ENCODE measurements at regions not wholly inside any gene's neighbourhood (a gene's known extent, or its start where the extent isn't known, plus 50 kb on each side); places are given as distances from the start of the nearest gene placed in this dataset.

DNA sequence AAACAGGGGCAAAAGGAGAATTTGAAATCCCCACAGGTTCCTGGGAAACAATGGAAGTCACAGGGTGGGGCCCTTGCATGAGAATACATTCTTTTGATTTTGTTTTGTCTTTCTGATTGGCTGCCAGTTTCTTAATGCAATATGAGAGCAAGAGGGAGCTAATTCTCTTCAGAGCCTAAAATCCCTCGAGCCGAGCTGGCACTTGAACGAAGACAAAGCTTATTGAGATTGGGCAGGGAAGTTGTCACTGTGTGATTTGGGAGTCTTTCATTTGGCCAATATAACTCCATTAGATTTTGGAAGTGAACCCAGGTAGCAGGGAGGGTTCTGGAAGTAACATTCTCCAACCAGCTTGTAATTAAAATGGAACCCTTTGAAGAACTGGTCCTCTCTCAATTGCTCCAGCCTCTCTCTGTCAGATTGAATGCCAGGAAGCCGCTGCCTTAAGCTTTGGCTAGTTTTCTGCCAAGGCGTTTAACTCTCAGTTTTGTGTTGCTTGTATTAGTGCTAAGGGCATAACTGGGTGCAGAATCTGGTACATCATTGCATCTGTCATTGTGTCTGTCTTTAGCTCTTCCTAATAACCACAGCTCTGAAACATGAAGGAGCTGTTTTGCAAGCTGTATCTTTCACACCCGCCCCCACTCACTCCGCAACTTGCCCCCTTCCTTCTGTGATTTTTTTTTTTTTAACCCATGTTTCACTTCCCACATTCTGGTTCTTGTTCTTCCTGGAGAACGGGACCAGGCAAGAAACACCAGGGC is 272.0 kb downstream of the MAF start:
- TF ChIP-seq, protein P1, sequence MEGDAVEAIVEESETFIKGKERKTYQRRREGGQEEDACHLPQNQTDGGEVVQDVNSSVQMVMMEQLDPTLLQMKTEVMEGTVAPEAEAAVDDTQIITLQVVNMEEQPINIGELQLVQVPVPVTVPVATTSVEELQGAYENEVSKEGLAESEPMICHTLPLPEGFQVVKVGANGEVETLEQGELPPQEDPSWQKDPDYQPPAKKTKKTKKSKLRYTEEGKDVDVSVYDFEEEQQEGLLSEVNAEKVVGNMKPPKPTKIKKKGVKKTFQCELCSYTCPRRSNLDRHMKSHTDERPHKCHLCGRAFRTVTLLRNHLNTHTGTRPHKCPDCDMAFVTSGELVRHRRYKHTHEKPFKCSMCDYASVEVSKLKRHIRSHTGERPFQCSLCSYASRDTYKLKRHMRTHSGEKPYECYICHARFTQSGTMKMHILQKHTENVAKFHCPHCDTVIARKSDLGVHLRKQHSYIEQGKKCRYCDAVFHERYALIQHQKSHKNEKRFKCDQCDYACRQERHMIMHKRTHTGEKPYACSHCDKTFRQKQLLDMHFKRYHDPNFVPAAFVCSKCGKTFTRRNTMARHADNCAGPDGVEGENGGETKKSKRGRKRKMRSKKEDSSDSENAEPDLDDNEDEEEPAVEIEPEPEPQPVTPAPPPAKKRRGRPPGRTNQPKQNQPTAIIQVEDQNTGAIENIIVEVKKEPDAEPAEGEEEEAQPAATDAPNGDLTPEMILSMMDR (conservative IDR thresholded peaks at IDR 0.05), result no peak
- no peak overlapping the region for H3K27ac ChIP-seq

DNA sequence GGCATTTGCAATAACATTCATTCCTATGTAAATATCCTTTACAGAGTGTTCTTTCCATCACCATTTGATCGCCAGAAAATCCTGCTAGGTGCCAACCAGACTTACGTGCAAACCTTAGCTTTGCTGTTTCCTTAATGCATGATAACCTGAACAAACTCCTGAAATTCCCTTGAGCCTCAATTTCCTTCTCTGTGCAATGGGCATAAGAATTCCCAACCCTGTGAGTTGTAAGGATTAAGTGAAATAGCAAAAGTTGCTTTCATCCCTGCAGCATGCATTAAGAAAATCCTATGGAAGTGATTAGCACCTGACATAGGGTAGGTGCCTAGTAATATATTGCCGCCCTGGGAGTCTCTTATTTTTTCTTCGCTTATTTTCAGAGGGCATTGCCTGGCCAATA is 272.7 kb downstream of the MAF start:
- no peak overlapping the region for H3K27ac ChIP-seq
- TF ChIP-seq, protein P1 (conservative IDR thresholded peaks at IDR 0.05), result no peak

DNA sequence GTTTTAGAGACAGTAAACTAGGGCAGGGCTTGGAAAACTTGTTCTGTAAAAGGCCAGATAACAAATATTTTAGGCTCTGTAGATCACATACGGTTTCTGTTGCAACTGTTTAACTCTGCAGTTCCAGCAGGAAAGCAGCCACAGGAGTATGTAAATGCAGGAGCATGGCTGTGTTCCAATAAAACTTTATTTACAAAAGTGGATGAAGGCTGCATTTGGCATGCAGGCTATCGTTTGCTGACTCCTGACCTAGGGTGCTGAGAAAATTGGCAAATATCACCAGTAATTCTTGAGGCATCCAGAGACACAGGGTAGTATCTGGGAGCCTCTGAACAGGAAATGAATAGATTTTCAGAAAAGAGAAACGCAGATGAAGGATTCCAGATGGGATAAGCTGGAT is 274.0 kb downstream of the MAF start:
- TF ChIP-seq, protein P1 (conservative IDR thresholded peaks at IDR 0.05), result no peak

DNA sequence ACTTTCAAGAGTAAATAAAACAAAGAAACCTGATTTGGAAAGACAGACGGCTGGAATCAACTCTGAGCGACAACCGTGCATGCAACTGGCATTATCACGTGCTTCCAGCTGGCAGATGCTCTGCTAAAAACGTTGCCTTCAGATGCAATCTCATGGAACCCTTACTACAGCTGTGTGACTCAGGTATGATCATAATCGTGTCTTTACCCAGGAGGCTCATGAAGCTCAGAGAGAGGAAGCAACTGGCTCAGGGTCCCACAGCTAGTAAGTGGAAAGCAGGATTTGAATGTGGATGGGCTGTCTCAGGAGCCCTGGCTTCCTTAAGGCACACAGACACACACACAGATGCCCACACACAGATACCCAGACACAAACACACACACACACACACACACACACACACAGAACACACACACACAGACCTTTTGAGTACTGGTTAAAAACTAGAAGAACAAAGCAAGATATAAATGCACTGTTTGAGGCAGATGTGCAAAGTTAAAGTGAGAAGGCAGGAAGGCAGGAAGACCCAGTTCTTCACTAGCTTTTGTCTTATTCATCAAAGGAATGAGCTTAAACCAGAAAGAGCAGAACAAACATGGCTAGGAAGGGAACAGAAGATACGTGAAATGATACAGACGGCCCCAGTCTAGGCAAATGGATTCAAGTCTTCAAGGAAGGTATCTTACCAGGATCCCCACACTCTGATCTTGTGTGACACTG is 275.2 kb downstream of the MAF start:
- H3K27ac ChIP-seq, result no peak overlapping the region
- TF ChIP-seq, protein P1 (conservative IDR thresholded peaks at IDR 0.05), result no peak

More for the DNA sequence above, 274.0 kb downstream of the MAF start:
- no peak overlapping the region for H3K27ac ChIP-seq

DNA sequence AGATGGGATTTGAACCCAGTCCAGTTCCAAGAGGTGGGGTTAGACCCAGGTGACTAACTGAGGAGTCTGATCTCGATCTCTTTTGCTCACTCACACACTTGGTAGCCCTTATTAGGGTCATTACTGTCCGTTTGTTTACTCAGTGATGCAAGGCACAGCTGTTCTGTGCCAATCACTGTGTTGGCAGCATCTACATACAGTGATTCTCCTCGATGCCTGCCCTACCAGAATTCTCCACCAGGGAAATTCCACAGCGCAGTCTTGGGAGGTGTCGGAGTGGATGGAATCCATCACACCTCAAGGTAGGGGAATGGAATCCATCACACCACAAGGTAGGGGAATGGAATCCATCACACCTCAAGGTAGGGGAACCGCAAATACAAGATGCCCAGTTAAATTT is 279.6 kb downstream of the MAF start:
- TF ChIP-seq, protein P1 (conservative IDR thresholded peaks at IDR 0.05), result no peak
- no peak overlapping the region for H3K27ac ChIP-seq

DNA sequence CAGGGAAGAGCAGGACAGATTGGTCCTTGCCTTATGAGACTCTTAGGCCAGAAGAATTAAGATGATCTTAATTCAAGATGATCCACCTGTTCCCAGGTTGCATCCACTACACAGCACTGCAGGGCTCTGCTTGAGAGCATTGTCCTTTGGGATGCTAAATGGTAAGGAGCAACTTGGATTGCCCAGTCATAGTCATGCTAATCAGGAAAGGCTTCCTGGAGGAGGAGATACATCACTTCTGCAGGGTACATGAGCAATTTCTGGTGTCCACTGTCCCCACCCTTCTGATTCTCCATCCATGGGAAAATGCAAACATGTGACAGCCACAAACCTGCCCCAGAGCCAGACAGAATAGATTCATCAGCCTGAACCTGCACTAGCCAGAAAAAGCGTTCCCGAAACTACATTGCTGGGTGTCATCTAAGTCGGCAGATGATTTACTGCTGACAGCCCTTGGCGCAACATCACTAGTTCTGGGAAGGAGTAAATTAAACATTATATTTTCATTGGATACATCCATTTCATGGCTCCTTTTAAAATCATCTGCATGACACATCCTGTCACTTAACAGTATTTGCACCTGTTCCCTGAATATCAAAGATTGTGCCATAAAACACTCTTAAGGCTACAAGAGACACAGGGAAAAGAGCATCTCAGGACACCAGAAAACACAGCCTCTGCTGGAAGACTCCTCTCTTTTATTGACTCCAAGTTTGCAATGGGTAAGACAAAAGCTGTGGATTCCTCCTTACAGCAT is 282.2 kb downstream of the MAF start:
- no peak overlapping the region for H3K27ac ChIP-seq
- TF ChIP-seq, protein P1 (conservative IDR thresholded peaks at IDR 0.05), result no peak

DNA sequence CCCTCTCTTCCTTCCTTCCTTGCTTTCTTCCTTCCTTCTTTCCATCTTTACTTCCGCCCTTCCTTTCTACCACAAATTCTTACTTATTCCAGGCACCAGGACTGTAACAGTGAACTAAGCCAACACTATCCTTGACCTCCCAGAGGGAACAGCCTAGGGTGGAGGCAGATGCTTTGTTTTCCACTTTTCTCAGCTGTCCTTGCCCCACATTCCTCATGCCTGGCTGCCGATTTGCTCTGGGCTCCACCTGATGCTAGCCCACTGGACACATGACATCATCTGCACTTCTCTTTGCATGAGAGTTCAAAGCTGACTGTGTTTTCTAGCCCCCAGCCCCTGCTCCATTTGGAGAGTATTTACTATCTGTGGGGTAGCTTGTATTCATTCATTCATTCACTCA is 283.0 kb downstream of the MAF start:
- H3K27ac ChIP-seq, result no peak overlapping the region
- TF ChIP-seq, protein P1 (conservative IDR thresholded peaks at IDR 0.05), result no peak

Data from VCaP (cell line).